H1 (cell line): ENCODE measurements at regions not wholly inside any gene's neighbourhood (a gene's known extent, or its start where the extent isn't known, plus 50 kb on each side); places are given as distances from the start of the nearest gene placed in this dataset.
A peak's percentile ranks its signal among the peaks of the same experiment; 100 is the strongest.

Source experiments
- BACH1 ChIP-seq: IDR thresholded peaks from 2 replicates; pipeline ENCODE4 v1.6.1; 2012; ENCODE audit warnings: low read length, improper control_type of control experiment
- KDM4A ChIP-seq: IDR thresholded peaks from one replicate; pipeline ENCODE4 v1.7.1; 2012; ENCODE audit warnings: low read depth, mild to moderate bottlenecking, moderate library complexity, low read length, inconsistent platforms; ENCODE audit not compliant: severe bottlenecking
- MAFK ChIP-seq: IDR thresholded peaks from 2 replicates; pipeline ENCODE4 v1.6.1; 2012; ENCODE audit warnings: low read depth, mild to moderate bottlenecking, improper control_type of control experiment, low read length
- POLR2AphosphoS5 ChIP-seq: IDR thresholded peaks from 2 replicates; pipeline ENCODE4 v1.6.1; 2011; ENCODE audit warnings: low read depth, low read length

GRCh38 chr3:39639344-39640236 lies 169.8 kb upstream of the MYRIP start (continued):
- TF ChIP-seq POLR2AphosphoS5 (no peak), KDM4A (no peak), BACH1 (peak; percentile 85), MAFK (peak; percentile 64; the same call in 1 of the 2 replicates)
